Loucy (cell line): ENCODE measurements at regions not wholly inside any gene's neighbourhood (a gene's known extent, or its start where the extent isn't known, plus 50 kb on each side); places are given as distances from the start of the nearest gene placed in this dataset.

Experiments used
- H2AFZ ChIP-seq: fragments of 200-600 bp; sonication (generic); 2 replicates; pipeline ENCODE4 v1.6.0; 2016; ENCODE audit warnings: antibody characterized with exemption, mild to moderate bottlenecking, low read length, moderate library complexity
- H3F3A ChIP-seq: fragments of 200-600 bp; 2 replicates; pipeline ENCODE4 v1.6.0; 2016; ENCODE audit warnings: antibody characterized with exemption, low read depth, mild to moderate bottlenecking
- H3K27me3 ChIP-seq: fragments of 200-600 bp; sonication (generic); 2 replicates; pipeline ENCODE4 v1.6.1; 2014; ENCODE audit warnings: low read length, mild to moderate bottlenecking; ENCODE audit not compliant: insufficient read depth, poor library complexity, severe bottlenecking
- H3K36me3 ChIP-seq: fragments of 200-600 bp; sonication (generic); 2 replicates; pipeline ENCODE4 v1.6.1; 2016; ENCODE audit warnings: low read length; ENCODE audit not compliant: insufficient read depth
- H3K4me1 ChIP-seq: fragments of 200-600 bp; sonication (generic); 2 replicates; pipeline ENCODE4 v1.5.1; 2014; ENCODE audit warnings: low read length, mild to moderate bottlenecking; ENCODE audit not compliant: insufficient read depth, poor library complexity, severe bottlenecking
- H3K4me2 ChIP-seq: fragments of 200-600 bp; sonication (generic); 2 replicates; pipeline ENCODE4 v1.6.0; 2014; ENCODE audit warnings: antibody characterized with exemption, low read length, low read depth, mild to moderate bottlenecking; ENCODE audit not compliant: poor library complexity, severe bottlenecking
- H3K4me3 ChIP-seq: fragments of 200-600 bp; sonication (generic); 2 replicates; pipeline ENCODE4 v1.5.1; 2014; ENCODE audit warnings: low read length, mild to moderate bottlenecking, mixed read lengths; ENCODE audit not compliant: poor library complexity, severe bottlenecking
- H3K79me2 ChIP-seq: fragments of 200-600 bp; sonication (generic); 2 replicates; pipeline ENCODE4 v1.6.1; 2014; ENCODE audit warnings: low read length; ENCODE audit not compliant: insufficient read depth
- H3K9ac ChIP-seq: fragments of 200-600 bp; sonication (generic); 2 replicates; pipeline ENCODE4 v1.6.0; 2014; ENCODE audit warnings: mild to moderate bottlenecking, low read depth, low read length, moderate library complexity; ENCODE audit not compliant: poor library complexity, severe bottlenecking
- H3K9me2 ChIP-seq: fragments of 200-600 bp; sonication (generic); replicated peaks from 2 replicates; pipeline ENCODE4 v1.6.1; 2016; ENCODE audit warnings: low read depth, low read length, mixed read lengths
- H3K9me3 ChIP-seq: fragments of 200-600 bp; sonication (generic); 2 replicates; pipeline ENCODE4 v1.6.1; 2014; ENCODE audit warnings: mild to moderate bottlenecking, antibody characterized with exemption, low read length, low read depth; ENCODE audit not compliant: insufficient read depth
- H4K20me1 ChIP-seq: fragments of 200-600 bp; sonication (generic); 2 replicates; pipeline ENCODE4 v1.6.0; 2014; ENCODE audit warnings: antibody characterized with exemption, low read length, mild to moderate bottlenecking; ENCODE audit not compliant: insufficient read depth, poor library complexity, severe bottlenecking
- EZH2phosphoT487 ChIP-seq: fragments of 200-600 bp; IDR thresholded peaks from 2 replicates; pipeline ENCODE4 v1.6.1; 2018; ENCODE audit warnings: antibody characterized with exemption, mild to moderate bottlenecking, moderate library complexity, borderline replicate concordance
- TF ChIP-seq, protein P1 (sequence below): fragments of 200-600 bp; sonication (generic); conservative IDR thresholded peaks from 2 replicates; pipeline ENCODE4 v1.5.1; 2014; ENCODE audit warnings: mild to moderate bottlenecking, antibody characterized with exemption, low read length

DNA sequence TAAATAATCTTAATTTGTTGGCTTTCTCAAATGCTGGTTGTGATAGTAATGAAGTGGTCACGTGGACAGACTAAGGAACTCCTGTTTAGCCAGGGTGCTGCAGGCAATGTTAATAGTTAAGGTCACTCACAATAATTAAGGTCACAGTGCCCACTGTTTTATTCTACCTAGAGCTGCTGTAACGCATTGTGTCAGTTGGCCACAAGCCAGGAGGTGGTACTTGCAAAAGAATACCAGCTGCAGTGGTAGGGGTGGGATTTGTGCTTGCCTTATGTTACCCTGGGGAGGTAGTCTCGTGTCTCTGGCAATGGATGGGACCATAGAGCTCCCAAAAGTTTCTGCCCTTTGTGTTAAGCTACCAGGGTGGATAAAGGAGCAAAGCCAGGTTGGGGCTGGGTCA is 969.1 kb upstream of the CDH8 start:
- Histone ChIP-seq H3K9ac (no peak overlapping the region), H3K4me2 (no peak overlapping the region), H3K4me1 (no peaks in the 10 kb centered on the region), H4K20me1 (no peaks in the 10 kb centered on the region), H3K9me3 (no peaks in the 10 kb centered on the region), H3K4me3 (no peak overlapping the region), H3F3A (no peaks in the 10 kb centered on the region), H2AFZ (no peak overlapping the region), H3K79me2 (no peaks in the 10 kb centered on the region), H3K27me3 (no peaks in the 10 kb centered on the region), H3K9me2 (no peaks in the 10 kb centered on the region), H3K36me3 (no peaks in the 10 kb centered on the region)
- TF ChIP-seq EZH2phosphoT487, result no peak
- TF ChIP-seq, protein P1, sequence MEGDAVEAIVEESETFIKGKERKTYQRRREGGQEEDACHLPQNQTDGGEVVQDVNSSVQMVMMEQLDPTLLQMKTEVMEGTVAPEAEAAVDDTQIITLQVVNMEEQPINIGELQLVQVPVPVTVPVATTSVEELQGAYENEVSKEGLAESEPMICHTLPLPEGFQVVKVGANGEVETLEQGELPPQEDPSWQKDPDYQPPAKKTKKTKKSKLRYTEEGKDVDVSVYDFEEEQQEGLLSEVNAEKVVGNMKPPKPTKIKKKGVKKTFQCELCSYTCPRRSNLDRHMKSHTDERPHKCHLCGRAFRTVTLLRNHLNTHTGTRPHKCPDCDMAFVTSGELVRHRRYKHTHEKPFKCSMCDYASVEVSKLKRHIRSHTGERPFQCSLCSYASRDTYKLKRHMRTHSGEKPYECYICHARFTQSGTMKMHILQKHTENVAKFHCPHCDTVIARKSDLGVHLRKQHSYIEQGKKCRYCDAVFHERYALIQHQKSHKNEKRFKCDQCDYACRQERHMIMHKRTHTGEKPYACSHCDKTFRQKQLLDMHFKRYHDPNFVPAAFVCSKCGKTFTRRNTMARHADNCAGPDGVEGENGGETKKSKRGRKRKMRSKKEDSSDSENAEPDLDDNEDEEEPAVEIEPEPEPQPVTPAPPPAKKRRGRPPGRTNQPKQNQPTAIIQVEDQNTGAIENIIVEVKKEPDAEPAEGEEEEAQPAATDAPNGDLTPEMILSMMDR, result no peak

DNA sequence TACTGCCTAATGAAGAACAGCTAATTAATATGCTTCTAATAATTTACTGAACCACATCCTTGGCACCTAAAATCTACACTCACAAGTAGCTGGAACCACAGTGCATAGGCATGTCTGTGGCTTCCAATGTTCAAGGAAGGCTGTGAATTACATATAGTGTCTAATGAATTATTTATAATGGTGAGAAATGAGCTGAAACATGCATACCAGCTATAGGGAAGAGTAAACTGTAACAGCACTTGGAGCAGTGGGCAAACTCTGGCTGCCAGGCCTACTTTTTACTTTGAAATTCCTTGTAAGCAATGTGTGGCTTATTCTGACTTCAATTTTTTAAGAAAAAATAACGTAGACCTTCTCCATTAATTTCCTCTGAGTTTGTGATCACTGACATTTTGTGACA is 953.2 kb upstream of the CDH8 start:
- H3K4me2 ChIP-seq, result no peak overlapping the region
- no peaks in the 10 kb centered on the region for H3K4me1 ChIP-seq
- no peak overlapping the region for H2AFZ ChIP-seq
- H3K27me3 ChIP-seq, result no peaks in the 10 kb centered on the region
- no peaks in the 10 kb centered on the region for H3K36me3 ChIP-seq
- no peaks in the 10 kb centered on the region; the same call in 1 of the 2 replicates for H3K9me3 ChIP-seq
- no peak overlapping the region for H3K9ac ChIP-seq
- no peaks in the 10 kb centered on the region for H3K79me2 ChIP-seq
- no peak overlapping the region for H3K4me3 ChIP-seq
- TF ChIP-seq EZH2phosphoT487, result no peak
- TF ChIP-seq, protein P1, result no peak
- H3K9me2 ChIP-seq, result no peaks in the 10 kb centered on the region
- no peaks in the 10 kb centered on the region for H4K20me1 ChIP-seq
- H3F3A ChIP-seq, result no peaks in the 10 kb centered on the region

DNA sequence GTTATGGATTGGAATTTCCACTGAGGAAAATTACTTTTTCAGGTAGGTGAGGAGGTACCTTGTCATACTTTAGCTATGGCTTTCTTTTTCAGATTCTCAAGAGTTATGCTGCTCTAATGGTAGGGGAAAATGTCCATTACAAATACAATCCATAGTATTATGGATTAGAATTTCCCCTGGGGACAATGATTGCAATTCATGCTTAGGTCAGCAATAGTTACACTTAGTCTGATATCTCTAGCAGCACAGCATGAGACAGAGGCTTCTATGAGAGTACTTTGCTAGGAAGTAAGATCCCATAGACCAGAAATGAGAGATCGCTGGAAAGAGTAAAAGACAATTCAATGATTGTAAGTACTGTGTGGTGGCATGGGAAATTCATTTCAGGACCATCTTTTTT is 949.5 kb upstream of the CDH8 start:
- Histone ChIP-seq H3K9me3 (no peaks in the 10 kb centered on the region), H3K9ac (no peak overlapping the region), H3K27me3 (no peaks in the 10 kb centered on the region), H3K4me3 (no peak overlapping the region), H3K9me2 (no peaks in the 10 kb centered on the region), H4K20me1 (no peaks in the 10 kb centered on the region), H3K4me1 (no peaks in the 10 kb centered on the region), H2AFZ (no peak overlapping the region), H3K79me2 (no peaks in the 10 kb centered on the region), H3F3A (no peaks in the 10 kb centered on the region), H3K4me2 (no peak overlapping the region), H3K36me3 (no peaks in the 10 kb centered on the region)
- TF ChIP-seq, protein P1, result no peak
- no peak for TF ChIP-seq EZH2phosphoT487
